ENCODE measurements at regions not wholly inside any gene's neighbourhood (a gene's known extent, or its start where the extent isn't known, plus 50 kb on each side); places are given as distances from the start of the nearest gene placed in this dataset.

DNA sequence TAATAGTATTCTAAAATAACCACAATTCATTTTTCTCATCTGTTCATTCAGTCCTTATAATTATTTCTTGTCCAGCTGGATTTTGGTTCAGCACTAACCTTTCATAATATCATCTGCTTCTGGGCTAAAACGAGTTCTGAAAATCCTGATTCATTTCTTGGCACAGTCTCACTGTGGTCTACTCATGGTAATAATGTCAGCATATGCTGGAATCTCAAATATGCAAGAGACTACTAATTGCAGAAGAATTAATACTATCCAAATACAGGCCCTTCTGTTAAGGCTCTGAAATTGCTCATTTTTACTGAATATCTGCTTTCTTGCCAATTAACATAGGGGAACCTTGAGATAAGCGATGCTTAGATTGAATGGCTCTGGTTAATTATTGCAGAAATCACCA is 597.1 kb downstream of the RPL10L start:
- in situ Hi-C loops (cut with MboI) = no loop called here
- H3K9me3 ChIP-seq (ENCODE audit: low read depth) = no peaks in the 10 kb centered on the region
- peak overlapping the region; percentile 26 for H3K4me2 ChIP-seq (ENCODE audit: unreplicated experiment)
- no peaks in the 10 kb centered on the region for H3K36me3 ChIP-seq (ENCODE audit: low read depth)
- peak overlapping the region; percentile 22; the same call in 1 of the 2 replicates for H3K27ac ChIP-seq
- peaks cover 6% of the 10 kb centered on the region; the same call in 1 of the 2 replicates for H3F3A ChIP-seq (ENCODE audit: insufficient read depth)
- no peak overlapping the region for H3K9ac ChIP-seq
- DNase-seq = peak; percentile 91
- H3K4me3 ChIP-seq = peak overlapping the region; percentile 22; the same call in 1 of the 2 replicates
- H4K20me1 ChIP-seq (ENCODE audit: insufficient read depth) = no peaks in the 10 kb centered on the region
- H3K27me3 ChIP-seq (replicated peaks; ENCODE audit: insufficient read depth) = no peaks in the 10 kb centered on the region
- WGBS, 2 experiments (ENCODE audit: low coverage in 1 of 2, low lambda C conversion rate in 2 of 2, missing lambda C conversion rate in 2 of 2) = 5% methylated on average over 2 of the region's 2 CpGs
- TF ChIP-seq EZH2 (IDR thresholded peaks at IDR 0.05; ENCODE audit: insufficient read depth, poor library complexity, severe bottlenecking) (no peak), EZH2phosphoT487 (IDR thresholded peaks at IDR 0.05; ENCODE audit: insufficient read depth, low read depth) (no peak)
- H3K79me2 ChIP-seq (ENCODE audit: insufficient read depth) = no peaks in the 10 kb centered on the region
- H3K9me2 ChIP-seq (ENCODE audit: insufficient read depth) = no peaks in the 10 kb centered on the region
- no peak overlapping the region for H2AFZ ChIP-seq
- H3K4me1 ChIP-seq (ENCODE audit: insufficient read depth) = peaks cover 26% of the 10 kb centered on the region

DNA sequence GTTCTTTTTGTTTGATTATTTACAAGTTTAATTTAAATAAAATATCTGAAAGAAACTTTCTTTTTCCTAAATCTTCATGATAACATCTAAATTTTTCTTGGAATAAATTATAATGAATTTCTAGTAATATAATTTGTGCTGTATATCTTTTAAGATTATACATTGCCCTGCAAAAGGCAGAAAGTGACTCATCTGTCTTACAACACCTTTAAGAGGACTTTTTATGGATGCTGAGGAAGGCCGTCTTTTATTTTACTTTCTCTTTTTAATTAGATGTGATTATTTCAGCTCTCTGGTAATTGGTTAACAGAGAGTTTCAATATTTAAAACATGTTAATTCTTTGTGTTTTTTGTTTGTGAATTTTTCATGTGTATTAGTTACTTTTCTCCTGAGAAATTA is 598.4 kb downstream of the RPL10L start:
- H4K20me1 ChIP-seq (ENCODE audit: insufficient read depth) = no peaks in the 10 kb centered on the region
- H3F3A ChIP-seq (ENCODE audit: insufficient read depth) = peaks cover 6% of the 10 kb centered on the region; the same call in 1 of the 2 replicates
- H3K4me3 ChIP-seq = no peak overlapping the region
- peak; percentile 55 for DNase-seq
- H3K27ac ChIP-seq = no peak overlapping the region
- peaks cover 26% of the 10 kb centered on the region for H3K4me1 ChIP-seq (ENCODE audit: insufficient read depth)
- H3K9ac ChIP-seq = no peak overlapping the region
- in situ Hi-C loops (cut with MboI) = no loop called here
- no peaks in the 10 kb centered on the region for H3K27me3 ChIP-seq (replicated peaks; ENCODE audit: insufficient read depth)
- no peaks in the 10 kb centered on the region for H3K9me3 ChIP-seq (ENCODE audit: low read depth)
- no peak overlapping the region for H2AFZ ChIP-seq
- no peaks in the 10 kb centered on the region for H3K36me3 ChIP-seq (ENCODE audit: low read depth)
- H3K79me2 ChIP-seq (ENCODE audit: insufficient read depth) = no peaks in the 10 kb centered on the region
- peak overlapping the region; percentile 42 for H3K4me2 ChIP-seq (ENCODE audit: unreplicated experiment)
- TF ChIP-seq EZH2phosphoT487 (IDR thresholded peaks at IDR 0.05; ENCODE audit: insufficient read depth, low read depth) (no peak), EZH2 (IDR thresholded peaks at IDR 0.05; ENCODE audit: insufficient read depth, poor library complexity, severe bottlenecking) (no peak)
- no peaks in the 10 kb centered on the region for H3K9me2 ChIP-seq (ENCODE audit: insufficient read depth)
- 20 to 40% methylated on average over 1 of the region's 1 CpG for WGBS, 2 experiments (ENCODE audit: low coverage in 1 of 2, low lambda C conversion rate in 2 of 2, missing lambda C conversion rate in 2 of 2)

GRCh38 chr14:46051796-46052195 is 599.8 kb downstream of the RPL10L start:
- no peaks in the 10 kb centered on the region for H3K27me3 ChIP-seq (replicated peaks; ENCODE audit: insufficient read depth)
- peak; percentile 0 for DNase-seq
- in situ Hi-C loops (cut with MboI) = no loop called here
- H3K9ac ChIP-seq = no peak overlapping the region
- no peak overlapping the region for H2AFZ ChIP-seq
- no peak overlapping the region for H3K4me3 ChIP-seq
- H3K9me2 ChIP-seq (ENCODE audit: insufficient read depth) = no peaks in the 10 kb centered on the region
- H3K4me2 ChIP-seq (ENCODE audit: unreplicated experiment) = no peak overlapping the region
- no peaks in the 10 kb centered on the region for H3K9me3 ChIP-seq (ENCODE audit: low read depth)
- 87% methylated on average over 1 of the region's 1 CpG for WGBS, 2 experiments (ENCODE audit: low coverage in 1 of 2, low lambda C conversion rate in 2 of 2, missing lambda C conversion rate in 2 of 2)
- peaks cover 26% of the 10 kb centered on the region for H3K4me1 ChIP-seq (ENCODE audit: insufficient read depth)
- no peak overlapping the region for H3K27ac ChIP-seq
- no peaks in the 10 kb centered on the region for H3K79me2 ChIP-seq (ENCODE audit: insufficient read depth)
- TF ChIP-seq EZH2phosphoT487 (IDR thresholded peaks at IDR 0.05; ENCODE audit: insufficient read depth, low read depth) (no peak), EZH2 (IDR thresholded peaks at IDR 0.05; ENCODE audit: insufficient read depth, poor library complexity, severe bottlenecking) (no peak)
- H3K36me3 ChIP-seq (ENCODE audit: low read depth) = no peaks in the 10 kb centered on the region
- H3F3A ChIP-seq (ENCODE audit: insufficient read depth) = peaks cover 6% of the 10 kb centered on the region; the same call in 1 of the 2 replicates
- no peaks in the 10 kb centered on the region for H4K20me1 ChIP-seq (ENCODE audit: insufficient read depth)

DNA sequence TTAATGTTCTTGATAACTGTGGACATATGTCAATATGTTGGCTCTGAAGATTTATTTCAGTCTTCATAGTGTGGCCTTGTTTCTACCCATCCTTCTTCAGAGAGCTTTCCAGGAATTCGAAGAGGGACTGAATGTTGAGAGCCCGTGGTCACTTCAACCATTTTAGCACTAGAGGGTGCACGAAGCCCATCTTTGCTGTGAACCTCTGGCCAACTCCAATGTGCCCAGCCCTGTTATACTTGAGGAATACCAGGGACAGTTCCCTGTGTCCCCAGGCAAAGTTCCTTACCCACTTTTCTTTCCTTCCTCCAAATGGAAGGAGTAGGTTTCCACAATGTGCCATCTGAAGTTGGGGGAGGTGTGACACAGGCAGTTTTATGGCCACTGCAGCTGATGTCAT is 603.5 kb downstream of the RPL10L start:
- H3K9me2 ChIP-seq (ENCODE audit: insufficient read depth) = no peaks in the 10 kb centered on the region
- peak; percentile 72 for DNase-seq
- 51 to 53% methylated on average over 3 of the region's 3 CpGs for WGBS, 2 experiments (ENCODE audit: low coverage in 1 of 2, low lambda C conversion rate in 2 of 2, missing lambda C conversion rate in 2 of 2)

DNA sequence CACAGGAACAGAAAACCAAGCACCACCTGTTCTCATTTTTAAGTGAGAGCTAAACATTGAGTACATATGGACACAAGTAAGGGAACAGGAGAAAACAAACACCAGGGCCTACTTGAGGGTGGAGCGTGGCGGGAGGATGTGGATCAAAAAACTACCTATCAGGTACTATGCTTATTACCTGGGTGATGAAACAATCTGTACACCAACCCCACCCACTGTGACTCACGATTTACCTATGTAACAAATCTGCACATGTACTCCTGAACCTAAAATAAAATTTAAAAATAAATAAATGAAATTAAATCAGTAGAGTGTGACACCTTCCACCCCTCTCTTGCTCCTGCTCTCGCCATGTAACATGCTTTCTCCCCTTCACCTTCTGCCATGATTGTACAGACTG is 615.5 kb downstream of the RPL10L start:
- Histone ChIP-seq H3K9me2 (ENCODE audit: insufficient read depth) (no peaks in the 10 kb centered on the region), H3K4me3 (no peak overlapping the region), H2AFZ (no peak overlapping the region), H3K9ac (no peak overlapping the region), H4K20me1 (ENCODE audit: insufficient read depth) (no peaks in the 10 kb centered on the region), H3K9me3 (ENCODE audit: low read depth) (no peaks in the 10 kb centered on the region), H3K27me3 (replicated peaks; ENCODE audit: insufficient read depth) (no peaks in the 10 kb centered on the region; the same call in 1 of the 2 replicates), H3K79me2 (ENCODE audit: insufficient read depth) (no peaks in the 10 kb centered on the region), H3K4me2 (ENCODE audit: unreplicated experiment) (no peak overlapping the region), H3K4me1 (ENCODE audit: insufficient read depth) (no peaks in the 10 kb centered on the region), H3F3A (ENCODE audit: insufficient read depth) (no peaks in the 10 kb centered on the region), H3K36me3 (ENCODE audit: low read depth) (no peaks in the 10 kb centered on the region), H3K27ac (no peak overlapping the region)
- no peak for DNase-seq
- WGBS, 2 experiments (ENCODE audit: low coverage in 1 of 2, low lambda C conversion rate in 2 of 2, missing lambda C conversion rate in 2 of 2) = 30 to 36% methylated on average over 4 of the region's 4 CpGs
- TF ChIP-seq EZH2phosphoT487 (IDR thresholded peaks at IDR 0.05; ENCODE audit: insufficient read depth, low read depth) (no peak), EZH2 (IDR thresholded peaks at IDR 0.05; ENCODE audit: insufficient read depth, poor library complexity, severe bottlenecking) (no peak)
- in situ Hi-C loops (cut with MboI) = no loop called here

More for the DNA sequence above, 603.5 kb downstream of the RPL10L start:
- H3F3A ChIP-seq (ENCODE audit: insufficient read depth) = no peaks in the 10 kb centered on the region
- no peak overlapping the region for H3K27ac ChIP-seq
- no peaks in the 10 kb centered on the region for H3K9me3 ChIP-seq (ENCODE audit: low read depth)
- no peaks in the 10 kb centered on the region for H3K36me3 ChIP-seq (ENCODE audit: low read depth)
- H4K20me1 ChIP-seq (ENCODE audit: insufficient read depth) = no peaks in the 10 kb centered on the region
- no peaks in the 10 kb centered on the region for H3K27me3 ChIP-seq (replicated peaks; ENCODE audit: insufficient read depth)
- no peak overlapping the region for H2AFZ ChIP-seq
- H3K4me2 ChIP-seq (ENCODE audit: unreplicated experiment) = no peak overlapping the region
- peaks cover 4% of the 10 kb centered on the region for H3K4me1 ChIP-seq (ENCODE audit: insufficient read depth)
- in situ Hi-C loops (cut with MboI) = no loop called here
- TF ChIP-seq EZH2 (IDR thresholded peaks at IDR 0.05; ENCODE audit: insufficient read depth, poor library complexity, severe bottlenecking) (no peak), EZH2phosphoT487 (IDR thresholded peaks at IDR 0.05; ENCODE audit: insufficient read depth, low read depth) (no peak)
- no peak overlapping the region for H3K4me3 ChIP-seq
- H3K79me2 ChIP-seq (ENCODE audit: insufficient read depth) = no peaks in the 10 kb centered on the region
- no peak overlapping the region for H3K9ac ChIP-seq
